Neural progenitor cell (in vitro differentiated cells): ENCODE measurements at regions not wholly inside any gene's neighbourhood (a gene's known extent, or its start where the extent isn't known, plus 50 kb on each side); places are given as distances from the start of the nearest gene placed in this dataset.

Experiments used
- DNase-seq: peaks from one replicate; pipeline ENCODE4 v3.0.0-alpha.2; 2016; ENCODE audit warnings: low spot score
- H2AFZ ChIP-seq: fragments of 200-600 bp; sonication (generic); replicated peaks from 2 replicates; pipeline ENCODE4 v1.6.1; 2016; ENCODE audit warnings: antibody characterized with exemption
- H3F3A ChIP-seq: fragments of 200-600 bp; sonication (generic); 2 replicates; pipeline ENCODE4 v1.6.1; 2016; ENCODE audit warnings: antibody characterized with exemption, low read depth
- H3K27ac ChIP-seq: fragments of 200-600 bp; sonication (generic); 2 replicates; pipeline ENCODE4 v1.5.1; 2016; ENCODE audit warnings: mild to moderate bottlenecking
- H3K27me3 ChIP-seq: fragments of 200-600 bp; sonication (generic); 2 replicates; pipeline ENCODE4 v1.6.1; 2016; ENCODE audit warnings: mild to moderate bottlenecking, moderate library complexity
- H3K36me3 ChIP-seq: fragments of 200-600 bp; sonication (generic); 2 replicates; pipeline ENCODE4 v1.5.1; 2016
- H3K4me1 ChIP-seq: fragments of 200-600 bp; sonication (generic); 2 replicates; pipeline ENCODE4 v1.6.1; 2016; ENCODE audit warnings: mixed run types
- H3K4me2 ChIP-seq: fragments of 200-600 bp; sonication (generic); 2 replicates; pipeline ENCODE4 v1.6.1; 2016
- H3K4me3 ChIP-seq: fragments of 200-600 bp; sonication (generic); 2 replicates; pipeline ENCODE4 v1.5.1; 2016
- H3K79me2 ChIP-seq: fragments of 200-600 bp; sonication (generic); 2 replicates; pipeline ENCODE4 v1.6.1; 2016; ENCODE audit warnings: low read depth
- H3K9ac ChIP-seq: fragments of 200-600 bp; sonication (generic); 2 replicates; pipeline ENCODE4 v1.6.1; 2016
- H3K9me3 ChIP-seq: fragments of 200-600 bp; sonication (generic); 2 replicates; pipeline ENCODE4 v1.5.1; 2016; ENCODE audit warnings: low read depth
- H4K20me1 ChIP-seq: fragments of 200-600 bp; sonication (generic); 2 replicates; pipeline ENCODE4 v1.6.1; 2016; ENCODE audit warnings: low read depth
- H3K27ac Mint-ChIP-seq: 3 replicates; pipeline ENCODE4 v1.8.0; 2021; ENCODE audit warnings: mixed read lengths
- H3K27me3 Mint-ChIP-seq: 2 replicates; pipeline ENCODE4 v1.8.0; 2022; ENCODE audit warnings: low read depth, mild to moderate bottlenecking, inconsistent platforms, moderate library complexity, mixed read lengths; ENCODE audit not compliant: insufficient read depth
- H3K36me3 Mint-ChIP-seq: 3 replicates; pipeline ENCODE4 v1.8.0; 2021; ENCODE audit warnings: mixed read lengths
- H3K4me1 Mint-ChIP-seq: 3 replicates; pipeline ENCODE4 v1.8.0; 2021; ENCODE audit warnings: mixed read lengths
- H3K4me3 Mint-ChIP-seq: 3 replicates; pipeline ENCODE4 v1.8.0; 2021; ENCODE audit warnings: mild to moderate bottlenecking, moderate library complexity, mixed read lengths
- H3K9me3 Mint-ChIP-seq: 3 replicates; pipeline ENCODE4 v1.8.0; 2020; ENCODE audit warnings: mixed read lengths
- CTCF ChIP-seq: fragments of 200-600 bp; sonication (generic); IDR thresholded peaks from 2 replicates; pipeline ENCODE4 v1.5.1; 2017; ENCODE audit warnings: antibody characterized with exemption, mild to moderate bottlenecking
- EZH2 ChIP-seq: fragments of 200-600 bp; sonication (generic); IDR thresholded peaks from 2 replicates; pipeline ENCODE4 v1.6.1; 2017; ENCODE audit warnings: antibody characterized with exemption, mild to moderate bottlenecking, moderate library complexity
- EZH2phosphoT487 ChIP-seq: fragments of 200-600 bp; sonication (generic); IDR thresholded peaks from 2 replicates; pipeline ENCODE4 v1.6.1; 2017; ENCODE audit warnings: antibody characterized with exemption

DNA sequence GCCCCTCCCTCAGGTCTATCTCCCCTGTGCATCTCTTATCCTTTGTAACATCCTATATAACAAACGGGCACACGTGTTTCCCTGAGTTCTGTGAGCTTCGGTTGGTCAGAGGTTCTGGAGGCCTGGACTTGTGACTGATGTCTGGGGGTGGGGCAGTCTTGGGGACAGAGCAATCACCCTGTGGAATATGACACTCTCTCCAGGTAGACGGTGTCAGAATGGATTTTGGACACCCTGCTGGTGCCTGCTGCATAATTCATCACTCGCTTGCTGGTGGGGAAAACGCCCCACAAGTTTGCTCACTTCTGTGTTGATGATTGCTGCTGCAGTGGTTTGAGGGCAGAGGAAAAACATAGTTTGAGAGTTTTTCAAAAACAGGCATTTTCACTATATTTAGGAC lies 223.2 kb downstream of the UQCRFS1 start:
- Histone ChIP-seq H3K4me1 (peaks cover 16% of the 10 kb centered on the region), H3K79me2 (no peaks in the 10 kb centered on the region), H3K4me3 (no peak overlapping the region), H3K4me2 (no peak overlapping the region), H3K9me3 (no peaks in the 10 kb centered on the region), H2AFZ (no peak overlapping the region), H4K20me1 (no peaks in the 10 kb centered on the region), H3K9ac (no peak overlapping the region), H3F3A (no peaks in the 10 kb centered on the region), H3K27me3 (no peaks in the 10 kb centered on the region), H3K36me3 (no peaks in the 10 kb centered on the region), H3K27ac (no peak overlapping the region)
- Mint-ChIP-seq H3K4me1 (peaks cover 9% of the 10 kb centered on the region), H3K27ac (no peak overlapping the region), H3K27me3 (peaks cover 11% of the 10 kb centered on the region), H3K36me3 (no peaks in the 10 kb centered on the region), H3K4me3 (no peak overlapping the region), H3K9me3 (peaks cover 10% of the 10 kb centered on the region)
- DNase-seq = no peak
- no peak for TF ChIP-seq EZH2phosphoT487
- no peak for TF ChIP-seq EZH2
- no peak for TF ChIP-seq CTCF

GRCh38 chr19:28988066-28988465 lies 224.9 kb downstream of the UQCRFS1 start:
- peaks cover 11% of the 10 kb centered on the region for H3K27me3 Mint-ChIP-seq
- no peak overlapping the region for H3K4me3 ChIP-seq

GRCh38 chr19:28987177-28987576 lies 225.8 kb downstream of the UQCRFS1 start:
- Histone ChIP-seq H3K4me3 (no peak overlapping the region), H3K27me3 (no peaks in the 10 kb centered on the region), H3K27ac (no peak overlapping the region), H3K79me2 (no peaks in the 10 kb centered on the region), H3K9ac (no peak overlapping the region), H3K36me3 (no peaks in the 10 kb centered on the region), H3F3A (no peaks in the 10 kb centered on the region), H2AFZ (no peak overlapping the region), H3K9me3 (no peaks in the 10 kb centered on the region), H3K4me2 (no peak overlapping the region), H3K4me1 (peaks cover 7% of the 10 kb centered on the region), H4K20me1 (no peaks in the 10 kb centered on the region)
- no peak for DNase-seq
- no peaks in the 10 kb centered on the region for H3K36me3 Mint-ChIP-seq
- TF ChIP-seq EZH2phosphoT487 (no peak), EZH2 (no peak), CTCF (no peak)
- no peak overlapping the region for H3K27ac Mint-ChIP-seq
- peaks cover 18% of the 10 kb centered on the region for H3K4me1 Mint-ChIP-seq
- H3K9me3 Mint-ChIP-seq = no peaks in the 10 kb centered on the region
- no peak overlapping the region for H3K4me3 Mint-ChIP-seq
- H3K27me3 Mint-ChIP-seq = peaks cover 13% of the 10 kb centered on the region

More at GRCh38 chr19:28988066-28988465, 224.9 kb downstream of the UQCRFS1 start:
- Mint-ChIP-seq H3K27ac (no peak overlapping the region), H3K9me3 (peaks cover 2% of the 10 kb centered on the region), H3K4me1 (peaks cover 15% of the 10 kb centered on the region), H3K36me3 (no peaks in the 10 kb centered on the region), H3K4me3 (no peak overlapping the region)
- Histone ChIP-seq H3K27me3 (no peaks in the 10 kb centered on the region), H4K20me1 (no peaks in the 10 kb centered on the region), H3K4me2 (no peak overlapping the region), H3K36me3 (no peaks in the 10 kb centered on the region), H3K9ac (no peak overlapping the region), H3K79me2 (no peaks in the 10 kb centered on the region), H2AFZ (no peak overlapping the region), H3K9me3 (no peaks in the 10 kb centered on the region), H3K27ac (no peak overlapping the region), H3F3A (no peaks in the 10 kb centered on the region), H3K4me1 (peaks cover 7% of the 10 kb centered on the region)
- TF ChIP-seq EZH2 = no peak
- no peak for TF ChIP-seq CTCF
- no peak for TF ChIP-seq EZH2phosphoT487
- no peak for DNase-seq
